GM18909 (cell line): ENCODE measurements at regions not wholly inside any gene's neighbourhood (a gene's known extent, or its start where the extent isn't known, plus 50 kb on each side); places are given as distances from the start of the nearest gene placed in this dataset.
"Not testable (repeated sequence)": the region's sequence is repeated elsewhere in the genome, so short reads cannot be mapped to it uniquely, and the experiment has no call there.

Experiments used
- ATAC-seq: cut with Tn5 transposase; IDR thresholded peaks from one replicate; pipeline ENCODE4 v1.9.1; 2021; ENCODE audit warnings: mild to moderate bottlenecking; ENCODE audit not compliant: unreplicated experiment, poor library complexity

DNA sequence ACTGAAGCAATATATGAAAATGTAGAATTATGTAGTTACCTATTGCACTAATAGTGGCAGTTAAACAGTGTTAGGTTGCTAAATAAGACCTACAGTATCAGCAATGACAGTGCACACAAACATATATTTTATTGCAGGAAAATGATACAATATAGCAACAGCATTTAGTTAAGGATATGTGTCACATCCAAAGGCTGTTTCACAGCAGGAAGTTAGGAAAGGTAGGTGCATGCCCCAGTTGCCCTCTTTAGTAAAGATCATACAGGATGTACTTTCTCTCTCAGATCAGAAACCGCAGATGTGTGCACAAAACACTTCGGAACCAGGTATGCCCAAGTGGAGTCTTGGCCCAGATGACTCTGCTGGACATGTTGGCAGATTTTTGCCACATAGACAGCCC is 444.1 kb downstream of the XIRP2 start:
- no peak for ATAC-seq

DNA sequence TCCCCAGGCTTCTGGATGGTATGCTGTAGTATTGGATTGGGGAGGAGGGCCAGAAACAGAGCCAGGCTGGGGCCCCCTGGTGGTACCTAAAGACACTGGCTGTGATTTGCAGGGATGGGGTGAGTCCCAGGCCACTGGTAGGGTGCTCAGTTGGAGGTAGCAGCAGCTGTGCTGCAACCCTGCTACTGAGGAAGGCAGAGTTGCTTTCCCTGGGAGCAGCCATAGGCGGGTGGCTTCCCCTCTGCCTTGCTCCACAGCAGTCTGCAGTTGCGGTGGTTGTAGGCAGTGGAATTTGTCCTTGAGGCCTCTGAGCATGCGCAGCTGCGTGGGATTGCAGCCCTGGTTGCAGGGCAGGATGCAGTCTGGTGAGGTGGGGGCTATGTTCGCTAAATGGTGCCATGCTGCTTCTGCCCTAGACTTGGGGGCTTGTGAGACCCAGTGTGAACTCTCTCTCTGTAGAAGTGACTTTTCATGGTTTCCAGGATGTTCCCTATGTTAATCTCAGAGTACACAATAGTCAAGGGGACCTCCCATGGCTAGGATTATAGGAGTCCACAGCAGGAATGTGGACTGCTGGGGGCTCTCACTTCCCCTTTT is 443.5 kb downstream of the XIRP2 start:
- no peak for ATAC-seq

GRCh38 chr2:167328808-167329207 is 440.5 kb downstream of the XIRP2 start:
- ATAC-seq, result not testable (repeated sequence)

GRCh38 chr2:167322795-167323194 is 434.5 kb downstream of the XIRP2 start:
- ATAC-seq, result no peak

GRCh38 chr2:167318581-167318980 is 430.3 kb downstream of the XIRP2 start:
- no peak for ATAC-seq

- no peak for ATAC-seq
These were observed 422.2 kb downstream of the XIRP2 start for GRCh38 chr2:167310442-167310841.
